Neural cell (in vitro differentiated cells): ENCODE measurements at regions not wholly inside any gene's neighbourhood (a gene's known extent, or its start where the extent isn't known, plus 50 kb on each side); places are given as distances from the start of the nearest gene placed in this dataset.

Experiments
- MXI1 ChIP-seq: fragments of 450-650 bp; conservative IDR thresholded peaks from 2 replicates; pipeline ENCODE4 v1.6.1; 2014; ENCODE audit warnings: antibody characterized with exemption, mild to moderate bottlenecking; ENCODE audit not compliant: poor library complexity, severe bottlenecking
- RAD21 ChIP-seq: fragments of 450-650 bp; conservative IDR thresholded peaks from 2 replicates; pipeline ENCODE4 v1.6.1; 2014; ENCODE audit warnings: antibody characterized with exemption, mild to moderate bottlenecking, moderate library complexity
- TF ChIP-seq, protein P1 (sequence below): fragments of 450-650 bp; IDR thresholded peaks from 2 replicates; pipeline ENCODE4 v1.5.1; 2014; ENCODE audit warnings: antibody characterized with exemption, mild to moderate bottlenecking, moderate library complexity; ENCODE audit not compliant: poor library complexity, severe bottlenecking

DNA sequence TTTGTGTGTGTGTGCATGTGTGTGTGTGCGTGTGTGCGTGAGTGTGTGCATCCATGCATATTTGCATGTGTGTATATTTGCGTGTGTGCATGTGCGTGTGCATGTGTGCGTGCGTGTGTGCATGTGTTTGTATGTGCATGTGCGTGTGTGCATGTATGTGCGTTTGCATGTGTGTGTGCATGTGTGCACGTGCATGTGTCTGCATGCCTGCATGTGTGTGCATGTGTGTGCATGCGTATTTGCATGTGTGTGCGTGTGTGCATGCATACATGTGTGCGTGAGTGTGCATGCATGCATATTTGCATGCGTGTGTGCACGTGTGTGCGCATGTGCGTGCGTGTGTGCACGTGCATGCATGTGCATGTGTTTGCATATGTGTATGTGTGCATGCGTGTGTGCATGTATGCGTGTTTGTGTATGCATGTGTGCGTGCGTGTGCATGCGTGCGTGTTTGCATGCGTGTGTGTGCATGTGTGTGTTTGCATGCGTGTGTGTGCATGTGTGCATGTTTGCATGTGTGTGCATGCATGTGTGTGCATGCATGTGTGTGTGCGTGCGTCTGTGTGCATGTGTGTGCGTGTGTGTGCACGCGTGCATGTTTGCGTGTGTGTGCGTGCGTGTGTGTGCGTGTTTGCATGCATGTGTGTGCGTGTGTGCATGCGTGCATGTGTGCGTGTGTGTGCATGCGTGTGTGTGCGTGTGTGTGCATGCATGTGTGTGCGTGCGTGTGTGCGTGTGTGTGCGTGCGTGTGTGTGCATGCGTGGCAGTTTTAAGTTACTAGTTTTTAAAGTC, 57.7 kb upstream of the SMOC2 start:
- TF ChIP-seq MXI1 = no peak
- TF ChIP-seq, protein P1, sequence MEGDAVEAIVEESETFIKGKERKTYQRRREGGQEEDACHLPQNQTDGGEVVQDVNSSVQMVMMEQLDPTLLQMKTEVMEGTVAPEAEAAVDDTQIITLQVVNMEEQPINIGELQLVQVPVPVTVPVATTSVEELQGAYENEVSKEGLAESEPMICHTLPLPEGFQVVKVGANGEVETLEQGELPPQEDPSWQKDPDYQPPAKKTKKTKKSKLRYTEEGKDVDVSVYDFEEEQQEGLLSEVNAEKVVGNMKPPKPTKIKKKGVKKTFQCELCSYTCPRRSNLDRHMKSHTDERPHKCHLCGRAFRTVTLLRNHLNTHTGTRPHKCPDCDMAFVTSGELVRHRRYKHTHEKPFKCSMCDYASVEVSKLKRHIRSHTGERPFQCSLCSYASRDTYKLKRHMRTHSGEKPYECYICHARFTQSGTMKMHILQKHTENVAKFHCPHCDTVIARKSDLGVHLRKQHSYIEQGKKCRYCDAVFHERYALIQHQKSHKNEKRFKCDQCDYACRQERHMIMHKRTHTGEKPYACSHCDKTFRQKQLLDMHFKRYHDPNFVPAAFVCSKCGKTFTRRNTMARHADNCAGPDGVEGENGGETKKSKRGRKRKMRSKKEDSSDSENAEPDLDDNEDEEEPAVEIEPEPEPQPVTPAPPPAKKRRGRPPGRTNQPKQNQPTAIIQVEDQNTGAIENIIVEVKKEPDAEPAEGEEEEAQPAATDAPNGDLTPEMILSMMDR = no peak
- no peak for TF ChIP-seq RAD21
